Stimulated activated naive CD4-positive, alpha-beta T cell (primary cell): ENCODE measurements at regions not wholly inside any gene's neighbourhood (a gene's known extent, or its start where the extent isn't known, plus 50 kb on each side); places are given as distances from the start of the nearest gene placed in this dataset.
"Not testable (repeated sequence)": the region's sequence is repeated elsewhere in the genome, so short reads cannot be mapped to it uniquely, and the experiment has no call there.

Experiments used
- DNase-seq, 6 experiments: peaks; one replicate each; lab custom pipeline; 2025; lab: John Stamatoyannopoulos, UW

- no peak for DNase-seq
Observed at GRCh38 chr1:38500891-38501290, 358.7 kb downstream of the RRAGC start.

GRCh38 chr1:38500352-38500751 is 359.2 kb downstream of the RRAGC start:
- DNase-seq = no peak

DNA sequence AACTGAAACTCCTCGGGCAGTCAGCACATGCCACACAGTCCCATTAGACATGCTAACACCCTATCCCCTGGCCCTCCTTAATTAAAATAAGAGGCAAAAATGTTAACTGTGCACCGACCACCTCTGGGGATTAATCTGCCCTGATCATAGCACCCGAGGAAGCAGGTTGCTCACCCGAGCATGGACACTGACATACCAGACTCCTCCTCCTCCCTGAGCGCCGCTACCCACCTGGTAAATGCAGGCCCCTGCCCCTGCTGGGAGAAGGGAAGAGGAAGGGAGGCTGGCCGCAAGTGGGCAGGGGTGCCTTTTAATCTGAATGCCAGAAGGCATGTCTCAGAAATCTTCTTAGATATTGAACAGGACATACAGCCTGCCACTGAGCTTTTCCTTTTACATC is 360.9 kb downstream of the RRAGC start:
- no peak for DNase-seq

DNA sequence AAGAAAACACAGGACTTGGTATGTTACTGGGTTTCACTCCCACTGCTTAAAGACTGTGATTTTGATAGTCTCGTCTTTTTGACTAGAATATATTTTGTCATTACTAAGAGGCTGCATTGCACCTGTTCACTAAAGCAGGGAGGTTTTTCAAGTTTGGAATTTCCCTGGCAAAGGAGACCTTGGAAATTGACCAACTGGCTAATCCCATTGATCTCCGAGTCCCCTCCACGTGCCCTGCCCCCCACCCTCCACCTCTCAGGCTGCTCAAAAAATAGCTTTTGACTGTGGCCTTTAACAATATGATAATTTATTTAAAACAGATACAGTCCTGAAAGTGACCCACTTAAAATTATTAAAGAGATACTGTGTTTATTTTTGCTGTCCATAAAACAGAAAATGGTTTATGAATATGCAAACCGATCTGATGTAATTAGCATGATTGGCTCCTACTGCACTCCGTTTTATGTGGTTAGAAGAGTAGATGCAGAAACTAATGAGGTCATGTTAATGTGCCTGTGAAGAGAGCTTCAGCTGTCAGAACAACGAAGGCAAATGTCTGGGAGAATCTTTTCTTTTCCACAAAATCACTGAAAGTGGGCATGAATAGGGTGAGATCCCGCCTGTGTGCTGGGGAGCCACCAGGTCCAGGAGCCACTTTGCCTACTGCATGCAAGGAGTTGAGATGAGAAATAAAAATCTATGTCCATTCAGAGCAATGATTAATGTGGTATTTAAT is 361.5 kb downstream of the RRAGC start:
- DNase-seq = no peak

DNA sequence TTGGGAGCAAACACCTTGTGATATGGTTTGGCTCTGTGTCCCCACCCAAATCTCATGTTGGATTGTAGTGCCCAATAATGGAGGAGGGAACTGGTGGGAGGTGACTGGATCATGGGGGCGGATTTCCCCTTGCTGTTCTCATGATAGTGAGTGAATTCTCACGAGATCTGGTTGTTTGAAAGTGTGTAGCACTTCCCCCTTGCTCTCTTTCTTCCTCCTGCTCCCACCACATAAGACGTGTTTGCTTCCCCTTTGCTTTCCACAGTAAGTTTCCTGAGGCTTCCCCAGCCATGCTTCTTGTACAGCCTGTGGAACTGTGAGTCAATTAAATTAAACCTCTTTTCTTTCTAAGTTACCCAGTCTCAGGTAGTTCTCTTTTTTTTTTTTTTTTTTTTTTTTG is 366.3 kb downstream of the RRAGC start:
- DNase-seq = not testable (repeated sequence)

- DNase-seq = peak in 3 of 6 experiments; percentile 3 to 18 (median 4)
Observed at GRCh38 chr1:38489844-38490270, 369.7 kb downstream of the RRAGC start.

DNA sequence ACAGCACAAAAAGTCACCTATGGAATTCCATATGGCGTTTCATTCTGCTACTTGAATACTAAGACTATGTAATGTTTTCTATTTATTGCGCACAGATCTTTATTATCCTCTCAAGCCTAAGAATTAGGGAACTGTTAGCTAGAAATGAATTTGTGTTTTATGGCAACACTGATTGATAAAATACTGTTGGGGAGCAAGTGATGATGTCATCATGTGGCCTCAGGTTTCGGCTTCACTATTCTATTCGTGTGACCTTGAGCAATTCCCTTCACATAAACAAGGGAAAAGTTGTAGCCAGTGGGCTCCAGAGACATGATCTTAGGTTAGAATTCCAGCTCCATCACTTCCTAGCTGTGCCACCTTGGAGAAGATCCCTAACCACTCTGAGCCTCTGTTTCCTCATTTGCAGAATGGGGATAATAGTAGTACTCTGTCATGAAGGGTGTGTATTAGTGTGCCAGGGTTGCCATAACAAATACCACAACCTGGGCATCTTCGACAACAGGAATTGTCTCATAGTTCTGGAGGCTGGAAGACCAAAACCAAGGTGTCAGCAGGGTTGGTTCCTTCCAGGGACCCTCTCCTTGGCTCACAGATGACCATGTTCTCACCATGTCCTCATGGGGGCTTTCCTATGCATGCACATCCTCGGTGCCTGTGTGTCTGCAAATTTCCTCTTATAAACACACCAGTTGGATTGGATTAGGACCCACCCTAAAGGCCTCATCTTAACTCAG is 371.2 kb downstream of the RRAGC start:
- no peak for DNase-seq

- no peak for DNase-seq
Observed at GRCh38 chr1:38487396-38487795, 372.2 kb downstream of the RRAGC start.

- no peak for DNase-seq
Observed at GRCh38 chr1:38486085-38486484, 373.5 kb downstream of the RRAGC start.

GRCh38 chr1:38481871-38482826 is 377.4 kb downstream of the RRAGC start:
- no peak for DNase-seq

DNA sequence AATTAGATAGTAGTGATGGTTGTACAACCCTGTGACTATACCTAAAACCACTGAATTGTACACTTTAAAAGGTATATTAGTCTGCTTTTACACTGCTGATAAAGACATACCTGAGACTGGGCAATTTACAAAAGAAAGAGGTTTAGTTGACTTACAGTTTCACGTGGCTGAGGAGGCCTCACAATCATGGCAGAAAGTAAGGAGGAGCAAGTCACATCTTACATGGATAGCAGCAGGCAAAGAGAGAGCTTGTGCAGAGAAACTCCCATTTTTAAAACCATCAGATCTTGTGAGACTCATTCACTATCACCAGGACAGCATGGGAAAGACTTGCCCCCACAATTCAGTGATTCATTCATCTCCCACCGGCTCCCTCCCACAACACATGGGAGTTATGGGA is 379.9 kb downstream of the RRAGC start:
- not testable (repeated sequence) for DNase-seq

DNA sequence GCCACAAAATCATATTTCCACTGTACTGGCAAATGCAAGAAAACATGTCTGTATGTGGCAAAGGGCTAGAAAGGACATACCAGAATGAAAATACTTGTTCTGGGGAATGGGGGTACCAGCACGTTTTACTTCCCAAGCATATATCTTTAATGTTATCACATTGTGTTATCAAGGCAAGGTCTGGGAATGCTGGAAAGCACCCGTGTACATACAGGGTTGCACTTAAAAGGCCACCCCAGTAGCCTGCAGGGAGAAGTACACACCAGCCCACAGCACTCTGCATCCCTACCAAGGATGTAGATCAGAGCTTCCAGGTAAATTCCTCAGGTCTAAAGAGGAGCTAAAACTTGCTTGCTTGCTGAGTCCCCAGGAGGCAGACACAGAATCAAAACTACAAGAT is 381.8 kb downstream of the RRAGC start:
- no peak for DNase-seq

GRCh38 chr1:38476850-38477178 is 382.8 kb downstream of the RRAGC start:
- no peak for DNase-seq

DNA sequence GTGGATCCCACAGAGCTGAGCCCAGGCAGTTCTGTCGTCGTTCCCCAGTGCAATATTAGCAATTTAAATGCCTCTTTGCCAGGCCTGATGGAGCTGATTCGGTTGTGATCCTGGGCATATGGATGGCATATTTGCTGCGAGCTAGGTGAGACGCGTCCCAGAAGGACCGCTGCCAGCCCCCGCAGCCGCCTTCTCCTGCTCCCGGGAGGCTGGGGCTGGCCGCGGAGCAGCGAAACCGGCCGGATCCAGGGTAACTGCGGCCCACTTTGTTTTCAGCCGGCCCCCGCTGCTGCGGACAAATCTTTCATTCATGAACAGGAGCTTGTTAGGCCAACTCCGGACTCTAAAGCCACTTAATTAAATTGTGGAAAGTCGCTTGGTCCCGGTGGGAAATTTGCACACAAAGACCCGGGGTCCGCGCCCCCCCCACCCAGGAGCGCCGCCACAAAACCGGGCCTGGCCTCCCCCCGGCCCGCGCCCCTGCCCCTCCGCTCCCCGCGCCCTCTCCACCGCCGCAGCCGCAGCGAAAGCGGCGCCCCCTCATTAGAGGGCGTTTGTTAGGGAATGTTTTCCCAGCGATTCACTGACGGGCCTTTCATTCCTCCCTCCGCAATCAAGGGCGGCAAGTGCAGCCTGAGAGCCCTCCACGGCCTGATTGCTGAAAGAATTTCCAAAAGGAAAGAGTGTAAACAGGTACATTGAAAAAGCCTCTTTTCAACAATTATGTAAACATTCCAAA is 383.3 kb downstream of the RRAGC start:
- DNase-seq = no peak

DNA sequence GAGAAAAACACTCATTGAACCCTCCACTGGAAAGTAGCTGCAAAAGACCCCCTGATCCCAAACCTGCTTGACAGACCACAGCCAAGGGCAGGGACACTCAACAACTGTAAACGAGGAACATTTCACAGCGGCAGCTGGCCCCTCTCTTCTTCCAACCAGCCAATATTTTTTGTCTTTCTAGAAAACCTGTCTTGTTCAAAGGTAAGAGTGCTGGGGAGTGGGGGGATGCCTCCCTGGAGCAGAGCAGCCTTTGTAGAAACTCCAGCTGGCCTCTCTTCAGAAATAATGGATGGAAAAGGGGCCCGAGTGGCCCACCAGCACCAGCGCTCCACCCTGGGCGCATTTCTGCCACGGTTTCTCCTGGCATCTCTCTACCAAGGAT is 384.0 kb downstream of the RRAGC start:
- no peak for DNase-seq

DNA sequence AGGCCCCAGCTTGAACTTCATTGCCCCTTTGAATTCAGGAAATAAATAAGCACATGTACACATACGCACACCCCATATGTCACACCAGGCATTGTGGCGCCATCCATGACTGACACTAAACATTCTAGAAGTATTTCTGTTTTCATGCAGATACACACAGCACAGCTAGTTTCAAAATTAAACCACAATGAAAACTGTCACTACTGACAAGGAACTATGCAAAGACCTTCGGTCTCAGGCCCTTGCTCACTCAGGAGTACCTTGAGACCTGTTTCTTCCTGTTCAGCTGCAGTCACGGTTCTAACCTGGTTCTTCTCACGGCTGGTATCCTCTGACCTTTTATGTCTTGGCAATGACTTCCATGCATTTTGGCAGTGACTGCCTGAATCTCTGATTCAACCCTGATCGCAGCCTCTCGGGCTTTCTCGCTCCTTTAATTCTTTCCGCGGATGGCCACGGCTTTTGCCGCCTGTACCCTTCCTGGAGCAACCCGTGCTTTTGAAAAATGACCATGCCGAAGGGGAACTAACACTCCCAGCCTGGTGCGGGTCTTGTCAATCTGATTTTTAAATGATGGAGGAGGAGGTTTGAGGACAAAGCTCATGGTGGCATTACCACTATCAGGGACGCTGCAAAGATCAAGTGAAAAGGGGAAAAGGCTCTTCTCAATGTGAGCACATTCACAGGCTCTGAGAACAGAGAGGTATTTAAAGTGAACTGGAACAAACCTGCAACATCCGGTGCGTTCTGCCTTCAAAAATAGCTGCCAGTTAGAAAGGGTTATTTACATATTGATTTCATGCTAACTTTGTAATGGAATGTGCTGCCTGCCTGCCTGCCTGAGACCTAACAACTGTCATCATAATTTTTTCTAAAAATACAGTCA is 384.6 kb downstream of the RRAGC start:
- peak in 3 of 6 experiments; percentile 6 to 25 (median 10) for DNase-seq

GRCh38 chr1:38466487-38466886 is 393.1 kb downstream of the RRAGC start:
- no peak for DNase-seq

- no peak for DNase-seq
Observed at GRCh38 chr1:38465460-38465859, 394.1 kb downstream of the RRAGC start.

GRCh38 chr1:38464071-38464661 is 395.4 kb downstream of the RRAGC start:
- DNase-seq = no peak

DNA sequence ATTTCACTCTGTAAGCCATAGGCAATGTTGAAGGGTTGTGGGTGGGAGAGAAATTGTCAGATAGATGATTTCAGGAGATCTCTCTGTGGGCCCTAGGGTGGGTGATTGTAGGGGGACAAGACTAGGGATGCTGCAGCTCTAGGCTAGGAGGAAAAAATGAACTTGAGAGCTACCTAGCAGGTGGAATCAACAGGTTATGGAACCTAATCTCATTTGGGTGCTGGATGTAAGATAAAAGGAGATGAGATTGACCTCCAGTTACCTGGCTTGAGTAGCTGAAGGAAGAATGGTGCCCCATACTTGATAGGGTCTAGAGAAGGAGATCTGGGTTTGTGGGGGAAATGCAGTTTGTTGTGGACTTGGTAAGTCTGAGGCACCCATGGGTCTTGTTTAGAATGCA is 396.5 kb downstream of the RRAGC start:
- no peak for DNase-seq

GRCh38 chr1:38456531-38456876 is 403.1 kb downstream of the RRAGC start:
- DNase-seq = no peak
